ENCODE measurements at regions not wholly inside any gene's neighbourhood (a gene's known extent, or its start where the extent isn't known, plus 50 kb on each side); places are given as distances from the start of the nearest gene placed in this dataset.

- H3K27ac ChIP-seq (ENCODE audit: control insufficient read depth, insufficient read depth): no peak overlapping the region
- FAIRE-seq (no peak), DNase-seq (ENCODE audit: low read depth, low spot score) (no peak), ATAC-seq (no peak)
- H3K4me1 ChIP-seq (ENCODE audit: control insufficient read depth, insufficient read depth, low read length): no peaks in the 10 kb centered on the region
- no TSS peak for BruUV-seq (replicated peaks)
- CTCF ChIA-PET: interaction anchor here (0.6 to 1.0 kb wide), 2 partner anchors 36 to 108 kb away, joined by 4 to 7 read pairs; no protein-coding TSS in a partner anchor
- in situ Hi-C loops (cut with MboI) (no loop called here), intact Hi-C loops (cut with micrococcal nuclease; ENCODE audit: unreplicated experiment) (no loop called here)
- RAD21 ChIA-PET (ENCODE audit: unreplicated experiment): no interaction called here
- SMC1A ChIA-PET (ENCODE audit: uncharacterized antibody, unreplicated experiment): interaction anchor here (1.2 kb wide), 1 partner anchor 24 kb away, joined by 3 read pairs; no protein-coding TSS in a partner anchor
- POLR2A ChIA-PET: no interaction called here
- no peak overlapping the region for H3K9ac ChIP-seq (ENCODE audit: control insufficient read depth, insufficient read depth, low read length)
- no peak overlapping the region for H3K4me2 ChIP-seq (ENCODE audit: control insufficient read depth, insufficient read depth)
- no peaks in the 10 kb centered on the region for H3K9me3 ChIP-seq (replicated peaks; ENCODE audit: control insufficient read depth, insufficient read depth, low read length)
- no peaks in the 10 kb centered on the region for H4K20me1 ChIP-seq (ENCODE audit: control insufficient read depth, insufficient read depth)
- TF ChIP-seq NBN (IDR thresholded peaks at IDR 0.05) (no peak), EGR1 (IDR thresholded peaks at IDR 0.05; ENCODE audit: borderline replicate concordance in 1 of 2, low read depth in 2 of 2, low read length in 2 of 2) (no peak), POLR2AphosphoS5 (IDR thresholded peaks at IDR 0.05; ENCODE audit: low read length) (no peak), NR2C1 (IDR thresholded peaks at IDR 0.05) (no peak), ZNF384 (IDR thresholded peaks at IDR 0.05; ENCODE audit: borderline replicate concordance, low read depth, low read length) (no peak)
- H3K79me2 ChIP-seq (ENCODE audit: control insufficient read depth, insufficient read depth, low read length): no peaks in the 10 kb centered on the region
- H3K36me3 ChIP-seq (ENCODE audit: control insufficient read depth in 2 of 2, insufficient read depth in 2 of 2, low read length in 1 of 2): no peaks in the 10 kb centered on the region
- H2AFZ ChIP-seq (ENCODE audit: control insufficient read depth, low read depth, low read length): no peak overlapping the region
- H3K27me3 ChIP-seq (replicated peaks in 1 of 2; ENCODE audit: control insufficient read depth in 2 of 2, insufficient read depth in 2 of 2, low read length in 1 of 2): no peaks in the 10 kb centered on the region
- no peak overlapping the region for H3K4me3 ChIP-seq
Observed at GRCh38 chr4:119823891-119824290, 195.3 kb upstream of the PDE5A start.

GRCh38 chr4:119823045-119823444 lies 194.4 kb upstream of the PDE5A start:
- CTCF ChIA-PET: interaction anchor here (1.0 kb wide), 1 partner anchor 37 kb away, joined by 7 read pairs; no protein-coding TSS in a partner anchor
- no peaks in the 10 kb centered on the region for H3K36me3 ChIP-seq (ENCODE audit: control insufficient read depth in 2 of 2, insufficient read depth in 2 of 2, low read length in 1 of 2)
- intact Hi-C loops (cut with micrococcal nuclease; ENCODE audit: unreplicated experiment): no loop called here
- H3K27ac ChIP-seq (ENCODE audit: control insufficient read depth, insufficient read depth): no peak overlapping the region
- H3K9me3 ChIP-seq (replicated peaks; ENCODE audit: control insufficient read depth, insufficient read depth, low read length): no peaks in the 10 kb centered on the region
- DNase-seq (ENCODE audit: low read depth, low spot score): no peak
- no peak for ATAC-seq
- SMC1A ChIA-PET (ENCODE audit: uncharacterized antibody, unreplicated experiment): interaction anchor here (1.2 kb wide), 1 partner anchor 23 kb away, joined by 3 read pairs; no protein-coding TSS in a partner anchor
- no peak overlapping the region for H3K9ac ChIP-seq (ENCODE audit: control insufficient read depth, insufficient read depth, low read length)
- POLR2A ChIA-PET: no interaction called here
- 30% methylated on average over 1 of the region's 1 CpG for WGBS (ENCODE audit: insufficient coverage, insufficient replicate concordance, low lambda C conversion rate, missing lambda C conversion rate)
- H4K20me1 ChIP-seq (ENCODE audit: control insufficient read depth, insufficient read depth): no peaks in the 10 kb centered on the region
- RAD21 ChIA-PET (ENCODE audit: unreplicated experiment): no interaction called here
- no TSS peak for BruUV-seq (replicated peaks)
- in situ Hi-C loops (cut with MboI): no loop called here
- no peak overlapping the region for H2AFZ ChIP-seq (ENCODE audit: control insufficient read depth, low read depth, low read length)
- H3K79me2 ChIP-seq (ENCODE audit: control insufficient read depth, insufficient read depth, low read length): no peaks in the 10 kb centered on the region
- no peak for FAIRE-seq
- H3K4me2 ChIP-seq (ENCODE audit: control insufficient read depth, insufficient read depth): no peak overlapping the region
- H3K4me3 ChIP-seq: no peak overlapping the region
- H3K27me3 ChIP-seq (replicated peaks in 1 of 2; ENCODE audit: control insufficient read depth in 2 of 2, insufficient read depth in 2 of 2, low read length in 1 of 2): no peaks in the 10 kb centered on the region
- no peaks in the 10 kb centered on the region for H3K4me1 ChIP-seq (ENCODE audit: control insufficient read depth, insufficient read depth, low read length)
- TF ChIP-seq HDGF (IDR thresholded peaks at IDR 0.05): no peak
- no peak for TF ChIP-seq RCOR1 (conservative IDR thresholded peaks at IDR 0.05; ENCODE audit: low read depth, low read length)
- TF ChIP-seq HCFC1 (IDR thresholded peaks at IDR 0.05; ENCODE audit: low read length): no peak
- TF ChIP-seq, protein P1, sequence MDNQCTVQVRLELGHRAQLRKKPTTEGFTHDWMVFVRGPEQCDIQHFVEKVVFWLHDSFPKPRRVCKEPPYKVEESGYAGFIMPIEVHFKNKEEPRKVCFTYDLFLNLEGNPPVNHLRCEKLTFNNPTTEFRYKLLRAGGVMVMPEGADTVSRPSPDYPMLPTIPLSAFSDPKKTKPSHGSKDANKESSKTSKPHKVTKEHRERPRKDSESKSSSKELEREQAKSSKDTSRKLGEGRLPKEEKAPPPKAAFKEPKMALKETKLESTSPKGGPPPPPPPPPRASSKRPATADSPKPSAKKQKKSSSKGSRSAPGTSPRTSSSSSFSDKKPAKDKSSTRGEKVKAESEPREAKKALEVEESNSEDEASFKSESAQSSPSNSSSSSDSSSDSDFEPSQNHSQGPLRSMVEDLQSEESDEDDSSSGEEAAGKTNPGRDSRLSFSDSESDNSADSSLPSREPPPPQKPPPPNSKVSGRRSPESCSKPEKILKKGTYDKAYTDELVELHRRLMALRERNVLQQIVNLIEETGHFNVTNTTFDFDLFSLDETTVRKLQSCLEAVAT (IDR thresholded peaks at IDR 0.05): no peak
- no peak for TF ChIP-seq TAF1 (IDR thresholded peaks at IDR 0.05; ENCODE audit: borderline replicate concordance, low read depth, low read length)
- no peak for TF ChIP-seq KLF5 (IDR thresholded peaks at IDR 0.05; ENCODE audit: partially characterized antibody)
- no peak for TF ChIP-seq SUZ12 (IDR thresholded peaks at IDR 0.05; ENCODE audit: unreplicated experiment)
- TF ChIP-seq MTA3 (IDR thresholded peaks at IDR 0.05; ENCODE audit: borderline replicate concordance, low read length): no peak
- TF ChIP-seq HDAC2 (IDR thresholded peaks at IDR 0.05): no peak
- no peak for TF ChIP-seq FOXK2 (IDR thresholded peaks at IDR 0.05)
- no peak for TF ChIP-seq TCF7 (IDR thresholded peaks at IDR 0.05; ENCODE audit: borderline replicate concordance)
- no peak for TF ChIP-seq ZSCAN29 (IDR thresholded peaks at IDR 0.05)
- TF ChIP-seq IKZF2 (IDR thresholded peaks at IDR 0.05): no peak

All from GM12878 (cell line).